ENCODE measurements at regions not wholly inside any gene's neighbourhood (a gene's known extent, or its start where the extent isn't known, plus 50 kb on each side); places are given as distances from the start of the nearest gene placed in this dataset.

- DNase-seq: no peak
Observed at GRCh38 chr2:123207245-123207644, 817.8 kb upstream of the CNTNAP5 start.

DNA sequence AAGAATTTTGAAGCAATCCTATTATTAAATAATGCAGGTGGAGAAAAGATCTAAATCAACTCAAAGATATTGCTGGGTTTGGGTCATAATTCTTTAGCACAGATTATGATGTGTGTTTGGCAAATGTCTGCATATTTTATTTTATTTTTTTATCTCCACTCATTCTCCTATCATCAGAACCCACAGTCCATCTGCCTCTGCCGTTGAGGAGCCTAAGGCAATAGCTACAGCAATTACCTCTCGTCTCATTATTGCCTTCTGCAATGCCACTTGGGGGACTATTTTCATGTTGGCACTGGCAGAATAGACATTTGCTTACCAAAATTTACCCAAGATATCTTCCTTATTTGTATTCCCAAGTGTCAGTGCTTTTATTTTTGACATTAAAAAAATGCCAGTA, 815.9 kb upstream of the CNTNAP5 start:
- DNase-seq: no peak

- no peak for DNase-seq
Observed at GRCh38 chr2:123211181-123211580, 813.9 kb upstream of the CNTNAP5 start.

- DNase-seq: no peak
Observed at GRCh38 chr2:123245156-123245555, 779.9 kb upstream of the CNTNAP5 start.

- DNase-seq: no peak
Observed at GRCh38 chr2:123258877-123259539, 766.1 kb upstream of the CNTNAP5 start.

DNA sequence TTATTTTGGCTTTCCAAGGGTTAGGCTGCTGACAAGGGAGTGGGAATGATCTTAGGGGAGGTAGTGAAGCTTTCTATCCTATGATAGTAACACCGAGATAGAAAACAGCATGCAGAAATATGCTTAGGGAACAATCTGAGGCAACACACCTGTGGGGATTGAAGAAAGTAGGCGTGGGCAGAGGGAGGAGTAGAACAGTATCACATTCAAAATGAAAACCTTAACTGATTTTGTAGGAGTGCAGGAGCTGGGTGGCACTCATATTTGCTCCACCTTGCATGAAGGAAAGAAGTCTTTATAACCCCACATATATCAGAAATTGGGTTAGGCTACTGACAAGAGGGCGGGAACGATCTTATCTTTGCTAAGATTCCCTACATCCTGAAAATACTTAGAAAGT, 762.2 kb upstream of the CNTNAP5 start:
- DNase-seq: no peak

DNA sequence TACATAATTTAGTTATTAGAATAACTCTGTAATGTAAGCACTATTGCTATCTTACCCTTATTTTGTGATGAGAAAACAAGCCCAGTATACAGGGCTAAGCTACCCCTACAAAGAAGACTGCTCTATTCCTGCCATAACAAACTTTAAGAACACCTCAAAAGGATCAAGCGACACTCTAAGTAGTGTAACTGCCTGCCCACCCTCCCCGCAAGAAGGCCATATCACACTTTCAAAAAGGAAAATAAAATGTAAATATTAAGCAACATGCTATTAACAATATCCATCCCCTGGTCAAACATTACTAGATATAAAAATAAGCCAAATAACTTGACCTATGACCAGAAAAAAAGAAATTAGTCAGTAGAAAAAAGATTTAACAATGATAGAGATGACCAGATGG, 741.7 kb upstream of the CNTNAP5 start:
- no peak for DNase-seq

GRCh38 chr2:123303731-123304130, 721.4 kb upstream of the CNTNAP5 start:
- no peak for DNase-seq
